GM12878 (cell line): ENCODE measurements at regions not wholly inside any gene's neighbourhood (a gene's known extent, or its start where the extent isn't known, plus 50 kb on each side); places are given as distances from the start of the nearest gene placed in this dataset.

Experiments
- ATAC-seq: fragments of 200-7000 bp; cut with Tn5 transposase; 3 replicates; pipeline ENCODE4 v1.9.1; 2020; ENCODE audit warnings: mild to moderate bottlenecking, moderate library complexity
- BruUV-seq: library from RNA; stranded (reverse); fragments of 400-500 nt; replicated peaks from 2 replicates; lab custom pipeline; 2021; lab: Mats Ljungman, UMichigan
- CTCF ChIA-PET: fragments of 300-600 bp; sonication (Branson Sonifier 250); formaldehyde crosslinking; extraction: SDS; loops from one replicate; lab custom pipeline; 2021; ENCODE audit warnings: inconsistent platforms; lab: Yijun Ruan, JAX
- POLR2A ChIA-PET: fragments of 350-600 bp; formaldehyde crosslinking; extraction: SDS; loops from one replicate; lab custom pipeline; 2021; ENCODE audit warnings: inconsistent platforms; lab: Charles Lee
- RAD21 ChIA-PET: fragments of 300-600 bp; sonication (Branson Sonifier 250); formaldehyde crosslinking; loops from one replicate; lab custom pipeline; 2023; ENCODE audit warnings: antibody characterized with exemption; ENCODE audit not compliant: unreplicated experiment; lab: Charles Lee
- SMC1A ChIA-PET: fragments of 300-600 bp; sonication (Branson Sonifier 250); formaldehyde crosslinking; loops from one replicate; lab custom pipeline; 2023; ENCODE audit not compliant: unreplicated experiment, uncharacterized antibody; lab: Charles Lee
- DNase-seq: peaks from one replicate; pipeline ENCODE4 v3.0.0-alpha.2; 2011; ENCODE audit warnings: low read depth, low spot score
- FAIRE-seq: peaks from 3 replicates; lab custom pipeline; 2011; peaks lifted over from hg19 to GRCh38; lab: Jason Lieb, UNC
- H2AFZ ChIP-seq: 2 replicates; pipeline ENCODE4 v1.6.0; 2011; ENCODE audit warnings: low read depth, low read length, control low read depth; ENCODE audit not compliant: control insufficient read depth
- H3K27ac ChIP-seq: 2 replicates; pipeline ENCODE4 v1.5.1; 2011; ENCODE audit warnings: control low read depth; ENCODE audit not compliant: control insufficient read depth, insufficient read depth
- H3K27me3 ChIP-seq, 2 experiments: replicated peaks in 1 of 2; 2 replicates each; pipeline versions ENCODE4 v1.6.0 to v1.6.1; 2011; ENCODE audit warnings: low read length in 1 of 2; ENCODE audit not compliant: control insufficient read depth in 2 of 2, insufficient read depth in 2 of 2
- H3K36me3 ChIP-seq, 2 experiments: 2 replicates each; pipeline ENCODE4 v1.5.1; 2011; ENCODE audit warnings: low read length in 1 of 2; ENCODE audit not compliant: control insufficient read depth in 2 of 2, insufficient read depth in 2 of 2
- H3K4me1 ChIP-seq: 2 replicates; pipeline ENCODE4 v1.6.1; 2011; ENCODE audit warnings: mild to moderate bottlenecking, low read length, moderate library complexity, mixed read lengths; ENCODE audit not compliant: control insufficient read depth, insufficient read depth
- H3K4me2 ChIP-seq: 2 replicates; pipeline ENCODE4 v1.6.0; 2011; ENCODE audit warnings: control low read depth; ENCODE audit not compliant: control insufficient read depth, insufficient read depth
- H3K4me3 ChIP-seq: fragments of 200-600 bp; sonication (generic); 2 replicates; pipeline ENCODE4 v1.5.1; 2016
- H3K79me2 ChIP-seq: 2 replicates; pipeline ENCODE4 v1.6.0; 2011; ENCODE audit warnings: low read length; ENCODE audit not compliant: control insufficient read depth, insufficient read depth
- H3K9ac ChIP-seq: 2 replicates; pipeline ENCODE4 v1.8.0; 2011; ENCODE audit warnings: low read length, control low read depth, mixed read lengths; ENCODE audit not compliant: control insufficient read depth, insufficient read depth
- H3K9me3 ChIP-seq: replicated peaks from 3 replicates; pipeline ENCODE4 v1.5.1; 2011; ENCODE audit warnings: mild to moderate bottlenecking, low read length; ENCODE audit not compliant: control insufficient read depth, insufficient read depth
- H4K20me1 ChIP-seq: 2 replicates; pipeline ENCODE4 v1.6.0; 2011; ENCODE audit not compliant: control insufficient read depth, insufficient read depth
- CREM ChIP-seq: IDR thresholded peaks from 2 replicates; pipeline ENCODE4 v1.6.1; 2014; ENCODE audit warnings: antibody characterized with exemption, low read depth
- EED ChIP-seq: sonication (generic); IDR thresholded peaks from 2 replicates; pipeline ENCODE4 v1.6.1; 2016; ENCODE audit warnings: antibody characterized with exemption, low read depth
- FOXM1 ChIP-seq: IDR thresholded peaks from 2 replicates; pipeline ENCODE4 v1.6.1; 2012; ENCODE audit warnings: low read depth, mild to moderate bottlenecking, inconsistent platforms, low read length, moderate library complexity
- NR2C2 ChIP-seq: IDR thresholded peaks from 2 replicates; pipeline ENCODE4 v1.6.1; 2011; ENCODE audit warnings: borderline replicate concordance, low read depth; ENCODE audit not compliant: control insufficient read depth, insufficient read length
- NR2F1 ChIP-seq: fragments of 450-650 bp; conservative IDR thresholded peaks from 2 replicates; pipeline ENCODE4 v1.6.1; 2017; ENCODE audit warnings: mild to moderate bottlenecking
- PAX5 ChIP-seq: IDR thresholded peaks from 2 replicates; pipeline ENCODE4 v1.6.1; 2011; ENCODE audit warnings: low read depth, low read length, borderline replicate concordance
- SMAD1 ChIP-seq: fragments of 450-650 bp; IDR thresholded peaks from 2 replicates; pipeline ENCODE4 v1.6.1; 2018; ENCODE audit warnings: mild to moderate bottlenecking, low read depth; ENCODE audit not compliant: partially characterized antibody
- SREBF2 ChIP-seq: IDR thresholded peaks from 2 replicates; pipeline ENCODE4 v1.6.1; 2012; ENCODE audit warnings: mild to moderate bottlenecking, low read length
- STAT1 ChIP-seq: fragments of 450-650 bp; conservative IDR thresholded peaks from 2 replicates; pipeline ENCODE4 v1.6.1; 2014; ENCODE audit warnings: antibody characterized with exemption, mild to moderate bottlenecking
- SUZ12 ChIP-seq: fragments of 200-600 bp; sonication (generic); IDR thresholded peaks from one replicate; pipeline ENCODE4 v1.6.1; 2018; ENCODE audit warnings: antibody characterized with exemption, mild to moderate bottlenecking; ENCODE audit not compliant: unreplicated experiment
- YY1 ChIP-seq: IDR thresholded peaks from 2 replicates; pipeline ENCODE4 v1.6.1; 2011; ENCODE audit warnings: low read depth, mild to moderate bottlenecking, low read length
- WGBS: methylation state at CpG from one replicate; pipeline ENCODE4 v1.1.6; 2016; ENCODE audit warnings: low lambda C conversion rate; ENCODE audit not compliant: insufficient replicate concordance, insufficient coverage; ENCODE audit errors: missing lambda C conversion rate; 5-methylcytosine and 5-hydroxymethylcytosine counted together
- in situ Hi-C: fragments of 300-500 bp; cut with MboI; formaldehyde crosslinking; loops from 9 replicates; pipeline ENCODE4 v1.14.3; 2018; ENCODE audit warnings: mixed read lengths
- intact Hi-C: fragments of 100-400 bp; cut with micrococcal nuclease; formaldehyde crosslinking; loops from one replicate; pipeline ENCODE4 v1.14.2; 2022; ENCODE audit not compliant: unreplicated experiment
- TF ChIP-seq, protein P1 (sequence below): IDR thresholded peaks from 2 replicates; pipeline ENCODE4 v1.6.1; 2012; ENCODE audit warnings: improper control_type of control experiment, low read depth, low read length; ENCODE audit not compliant: insufficient replicate concordance
- TF ChIP-seq, protein P2 (sequence below): fragments of 450-650 bp; IDR thresholded peaks from 2 replicates; pipeline ENCODE4 v1.6.1; 2017; ENCODE audit warnings: borderline replicate concordance
- TF ChIP-seq, protein P3 (sequence below): fragments of 450-650 bp; IDR thresholded peaks from 2 replicates; pipeline ENCODE4 v1.6.1; 2017; ENCODE audit warnings: low read depth, mild to moderate bottlenecking, moderate library complexity

DNA sequence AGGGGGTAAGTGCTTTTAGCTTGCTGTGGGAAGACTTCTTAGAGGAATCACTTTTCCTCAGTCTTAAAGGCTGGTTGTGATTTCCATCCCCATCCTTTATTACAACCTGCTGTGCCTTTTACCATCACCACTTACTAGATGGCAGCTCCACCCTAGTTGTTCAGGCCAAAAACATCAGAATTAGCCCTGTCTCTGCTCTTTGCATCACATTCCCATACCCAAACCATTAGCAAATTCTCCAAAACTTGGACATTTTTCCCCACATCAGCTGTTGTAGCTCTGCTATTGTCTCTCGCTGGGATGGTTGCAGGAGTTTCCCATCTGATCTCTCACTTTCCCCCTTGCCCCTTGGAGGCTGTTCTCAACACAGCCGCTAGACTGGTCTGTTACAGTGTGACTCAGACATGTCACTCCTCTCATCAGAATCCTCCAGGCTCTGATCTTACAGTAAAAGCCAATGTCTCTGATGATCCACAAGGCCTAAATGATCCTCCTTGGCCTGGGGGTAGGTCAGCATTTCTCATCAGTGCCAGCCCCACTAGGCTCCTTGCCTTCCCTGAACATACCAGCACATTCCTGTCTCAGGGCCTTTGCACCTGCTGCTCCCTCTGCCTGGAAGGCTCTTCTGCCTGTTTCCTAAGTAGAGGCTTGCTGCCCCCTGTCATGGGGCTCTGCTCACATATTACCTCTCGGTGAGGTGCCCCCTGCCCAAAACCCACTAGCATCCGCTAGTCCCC, 102.5 kb downstream of the BEGAIN start:
- BruUV-seq: no TSS peak
- Histone ChIP-seq H3K4me2 (no peak overlapping the region), H3K4me1 (peaks cover 8% of the 10 kb centered on the region), H4K20me1 (no peaks in the 10 kb centered on the region), H3K9ac (no peak overlapping the region), H3K27me3 (no peaks in the 10 kb centered on the region), H3K4me3 (no peak overlapping the region), H3K27ac (no peak overlapping the region), H3K36me3 (no peaks in the 10 kb centered on the region), H3K79me2 (no peaks in the 10 kb centered on the region), H2AFZ (no peak overlapping the region), H3K9me3 (no peaks in the 10 kb centered on the region; the same call in 2 of the 3 replicates)
- ATAC-seq (no peak), FAIRE-seq (no peak), DNase-seq (no peak)
- intact Hi-C loops: no loop called here
- ChIA-PET POLR2A (interaction anchor here (0.7 kb wide), 1 partner anchor 52 kb away, joined by 3 read pairs; no protein-coding TSS in a partner anchor), CTCF (interaction anchor here (0.9 to 1.0 kb wide), 2 partner anchors 19 to 100 kb away, joined by 3 read pairs; no protein-coding TSS in a partner anchor), RAD21 (interaction anchor here (2.0 kb wide), 1 partner anchor 161 kb away, joined by 7 read pairs; no protein-coding TSS in a partner anchor), SMC1A (interaction anchor here (1.2 to 1.4 kb wide), 2 partner anchors 26 to 100 kb away, joined by 3 to 5 read pairs; no protein-coding TSS in a partner anchor)
- in situ Hi-C loops: no loop called here
- WGBS: 82% methylated on average over 4 of the region's 4 CpGs
- TF ChIP-seq, protein P1, sequence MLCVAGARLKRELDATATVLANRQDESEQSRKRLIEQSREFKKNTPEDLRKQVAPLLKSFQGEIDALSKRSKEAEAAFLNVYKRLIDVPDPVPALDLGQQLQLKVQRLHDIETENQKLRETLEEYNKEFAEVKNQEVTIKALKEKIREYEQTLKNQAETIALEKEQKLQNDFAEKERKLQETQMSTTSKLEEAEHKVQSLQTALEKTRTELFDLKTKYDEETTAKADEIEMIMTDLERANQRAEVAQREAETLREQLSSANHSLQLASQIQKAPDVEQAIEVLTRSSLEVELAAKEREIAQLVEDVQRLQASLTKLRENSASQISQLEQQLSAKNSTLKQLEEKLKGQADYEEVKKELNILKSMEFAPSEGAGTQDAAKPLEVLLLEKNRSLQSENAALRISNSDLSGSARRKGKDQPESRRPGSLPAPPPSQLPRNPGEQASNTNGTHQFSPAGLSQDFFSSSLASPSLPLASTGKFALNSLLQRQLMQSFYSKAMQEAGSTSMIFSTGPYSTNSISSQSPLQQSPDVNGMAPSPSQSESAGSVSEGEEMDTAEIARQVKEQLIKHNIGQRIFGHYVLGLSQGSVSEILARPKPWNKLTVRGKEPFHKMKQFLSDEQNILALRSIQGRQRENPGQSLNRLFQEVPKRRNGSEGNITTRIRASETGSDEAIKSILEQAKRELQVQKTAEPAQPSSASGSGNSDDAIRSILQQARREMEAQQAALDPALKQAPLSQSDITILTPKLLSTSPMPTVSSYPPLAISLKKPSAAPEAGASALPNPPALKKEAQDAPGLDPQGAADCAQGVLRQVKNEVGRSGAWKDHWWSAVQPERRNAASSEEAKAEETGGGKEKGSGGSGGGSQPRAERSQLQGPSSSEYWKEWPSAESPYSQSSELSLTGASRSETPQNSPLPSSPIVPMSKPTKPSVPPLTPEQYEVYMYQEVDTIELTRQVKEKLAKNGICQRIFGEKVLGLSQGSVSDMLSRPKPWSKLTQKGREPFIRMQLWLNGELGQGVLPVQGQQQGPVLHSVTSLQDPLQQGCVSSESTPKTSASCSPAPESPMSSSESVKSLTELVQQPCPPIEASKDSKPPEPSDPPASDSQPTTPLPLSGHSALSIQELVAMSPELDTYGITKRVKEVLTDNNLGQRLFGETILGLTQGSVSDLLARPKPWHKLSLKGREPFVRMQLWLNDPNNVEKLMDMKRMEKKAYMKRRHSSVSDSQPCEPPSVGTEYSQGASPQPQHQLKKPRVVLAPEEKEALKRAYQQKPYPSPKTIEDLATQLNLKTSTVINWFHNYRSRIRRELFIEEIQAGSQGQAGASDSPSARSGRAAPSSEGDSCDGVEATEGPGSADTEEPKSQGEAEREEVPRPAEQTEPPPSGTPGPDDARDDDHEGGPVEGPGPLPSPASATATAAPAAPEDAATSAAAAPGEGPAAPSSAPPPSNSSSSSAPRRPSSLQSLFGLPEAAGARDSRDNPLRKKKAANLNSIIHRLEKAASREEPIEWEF: no peak
- no peak for TF ChIP-seq FOXM1
- no peak for TF ChIP-seq STAT1
- TF ChIP-seq YY1: no peak
- no peak for TF ChIP-seq NR2C2
- TF ChIP-seq NR2F1: no peak
- TF ChIP-seq SMAD1: no peak
- TF ChIP-seq, protein P2, sequence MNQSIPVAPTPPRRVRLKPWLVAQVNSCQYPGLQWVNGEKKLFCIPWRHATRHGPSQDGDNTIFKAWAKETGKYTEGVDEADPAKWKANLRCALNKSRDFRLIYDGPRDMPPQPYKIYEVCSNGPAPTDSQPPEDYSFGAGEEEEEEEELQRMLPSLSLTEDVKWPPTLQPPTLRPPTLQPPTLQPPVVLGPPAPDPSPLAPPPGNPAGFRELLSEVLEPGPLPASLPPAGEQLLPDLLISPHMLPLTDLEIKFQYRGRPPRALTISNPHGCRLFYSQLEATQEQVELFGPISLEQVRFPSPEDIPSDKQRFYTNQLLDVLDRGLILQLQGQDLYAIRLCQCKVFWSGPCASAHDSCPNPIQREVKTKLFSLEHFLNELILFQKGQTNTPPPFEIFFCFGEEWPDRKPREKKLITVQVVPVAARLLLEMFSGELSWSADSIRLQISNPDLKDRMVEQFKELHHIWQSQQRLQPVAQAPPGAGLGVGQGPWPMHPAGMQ: no peak
- TF ChIP-seq, protein P3, sequence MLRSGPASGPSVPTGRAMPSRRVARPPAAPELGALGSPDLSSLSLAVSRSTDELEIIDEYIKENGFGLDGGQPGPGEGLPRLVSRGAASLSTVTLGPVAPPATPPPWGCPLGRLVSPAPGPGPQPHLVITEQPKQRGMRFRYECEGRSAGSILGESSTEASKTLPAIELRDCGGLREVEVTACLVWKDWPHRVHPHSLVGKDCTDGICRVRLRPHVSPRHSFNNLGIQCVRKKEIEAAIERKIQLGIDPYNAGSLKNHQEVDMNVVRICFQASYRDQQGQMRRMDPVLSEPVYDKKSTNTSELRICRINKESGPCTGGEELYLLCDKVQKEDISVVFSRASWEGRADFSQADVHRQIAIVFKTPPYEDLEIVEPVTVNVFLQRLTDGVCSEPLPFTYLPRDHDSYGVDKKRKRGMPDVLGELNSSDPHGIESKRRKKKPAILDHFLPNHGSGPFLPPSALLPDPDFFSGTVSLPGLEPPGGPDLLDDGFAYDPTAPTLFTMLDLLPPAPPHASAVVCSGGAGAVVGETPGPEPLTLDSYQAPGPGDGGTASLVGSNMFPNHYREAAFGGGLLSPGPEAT: no peak
- no peak for TF ChIP-seq SREBF2
- TF ChIP-seq EED: no peak
- TF ChIP-seq SUZ12: no peak
- no peak for TF ChIP-seq PAX5
- TF ChIP-seq CREM: no peak
